ES-I3 (cell line): ENCODE measurements at regions not wholly inside any gene's neighbourhood (a gene's known extent, or its start where the extent isn't known, plus 50 kb on each side); places are given as distances from the start of the nearest gene placed in this dataset.

ENCODE experiments used
- H3K36me3 ChIP-seq: 2 replicates; pipeline ENCODE4 v1.6.1; 2013; ENCODE audit warnings: mild to moderate bottlenecking, low read length, control low read depth, moderate library complexity; ENCODE audit not compliant: insufficient read depth
- H3K4me1 ChIP-seq: 2 replicates; pipeline ENCODE4 v1.6.1; 2013; ENCODE audit warnings: mild to moderate bottlenecking, control low read depth, low read length; ENCODE audit not compliant: insufficient read depth
- H3K9ac ChIP-seq: 2 replicates; pipeline ENCODE4 v1.6.1; 2013; ENCODE audit warnings: low read depth, mild to moderate bottlenecking, low read length, moderate library complexity
- H3K9me3 ChIP-seq: 2 replicates; pipeline ENCODE4 v1.6.1; 2013; ENCODE audit warnings: mild to moderate bottlenecking, low read length, moderate library complexity; ENCODE audit not compliant: control insufficient read depth, insufficient read depth

DNA sequence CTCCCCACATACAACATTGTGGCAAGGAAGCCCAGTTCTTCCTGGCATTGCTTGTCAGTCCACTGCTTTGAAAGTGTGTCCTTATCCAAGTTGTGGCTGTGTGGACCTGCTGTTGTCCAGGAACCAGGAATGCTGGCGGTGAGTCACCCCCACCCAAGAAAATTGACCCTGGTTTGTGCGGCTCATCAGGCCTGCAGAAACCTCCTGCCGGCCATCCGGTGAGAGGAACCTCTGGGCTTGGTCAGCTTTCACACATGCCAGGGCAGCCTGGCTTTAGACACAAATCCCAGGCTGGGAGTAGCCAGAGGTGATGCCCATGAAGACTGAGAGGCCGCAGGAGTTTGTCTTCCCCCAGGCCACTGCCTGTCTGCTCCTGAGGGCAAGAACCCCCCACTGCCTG lies 223.6 kb downstream of the TTLL2 start:
- Histone ChIP-seq H3K9me3 (no peaks in the 10 kb centered on the region), H3K36me3 (no peaks in the 10 kb centered on the region), H3K4me1 (no peaks in the 10 kb centered on the region), H3K9ac (no peak overlapping the region)

DNA sequence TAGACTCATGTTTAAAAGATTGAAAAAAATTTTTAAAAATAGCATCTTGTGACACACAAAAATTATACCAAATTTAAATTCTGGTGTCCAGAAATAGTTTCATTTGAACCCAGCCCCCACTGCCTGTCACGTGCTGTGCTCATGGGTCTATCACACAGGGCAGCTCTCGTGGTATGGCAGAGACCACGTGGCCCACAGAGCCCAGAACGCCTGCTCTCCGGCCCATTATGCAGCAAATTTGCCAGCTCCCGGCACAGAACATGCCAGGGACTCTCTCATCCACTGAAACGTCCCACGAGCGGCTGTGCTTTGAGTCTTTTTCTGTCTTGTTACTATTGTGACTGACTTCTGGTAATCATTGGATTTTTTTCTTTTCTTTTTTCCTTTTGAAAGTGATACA lies 224.3 kb downstream of the TTLL2 start:
- Histone ChIP-seq H3K36me3 (no peaks in the 10 kb centered on the region), H3K9me3 (no peaks in the 10 kb centered on the region), H3K9ac (no peak overlapping the region), H3K4me1 (no peaks in the 10 kb centered on the region)

DNA sequence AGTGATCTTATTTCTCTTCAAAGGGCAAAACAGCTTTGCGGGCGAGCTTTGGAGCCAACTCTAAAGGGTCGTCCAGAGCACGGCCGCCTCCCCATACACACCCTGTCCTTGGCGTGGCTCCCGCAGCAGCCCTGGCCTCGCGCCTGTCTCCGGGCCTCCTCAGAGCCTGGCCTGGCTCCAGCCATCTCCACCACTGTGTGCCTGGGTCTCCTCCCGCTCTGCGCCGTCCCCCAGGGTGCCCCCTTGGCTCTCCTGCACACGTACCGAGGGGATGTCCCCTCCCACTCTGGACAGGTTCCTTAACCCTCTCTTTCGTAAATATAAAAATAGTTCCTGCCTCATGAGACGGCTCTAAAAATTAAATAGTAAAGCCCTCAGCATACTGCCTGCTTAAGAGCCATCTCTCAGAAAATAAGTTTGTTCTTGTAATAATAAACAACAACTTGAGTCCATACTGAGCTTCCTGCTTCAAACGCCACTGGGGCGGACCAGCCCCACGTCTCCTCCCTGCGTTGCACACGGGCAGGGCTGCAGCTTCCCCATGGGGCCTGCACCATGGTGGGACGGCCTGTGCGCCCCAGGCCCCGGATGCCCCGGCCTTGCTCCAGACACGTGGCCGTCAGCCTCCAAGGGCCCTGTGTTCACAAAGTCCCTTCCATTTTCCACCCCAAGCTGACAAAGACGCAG lies 226.2 kb downstream of the TTLL2 start:
- Histone ChIP-seq H3K9me3 (no peaks in the 10 kb centered on the region), H3K36me3 (no peaks in the 10 kb centered on the region), H3K9ac (no peak overlapping the region), H3K4me1 (no peaks in the 10 kb centered on the region)

DNA sequence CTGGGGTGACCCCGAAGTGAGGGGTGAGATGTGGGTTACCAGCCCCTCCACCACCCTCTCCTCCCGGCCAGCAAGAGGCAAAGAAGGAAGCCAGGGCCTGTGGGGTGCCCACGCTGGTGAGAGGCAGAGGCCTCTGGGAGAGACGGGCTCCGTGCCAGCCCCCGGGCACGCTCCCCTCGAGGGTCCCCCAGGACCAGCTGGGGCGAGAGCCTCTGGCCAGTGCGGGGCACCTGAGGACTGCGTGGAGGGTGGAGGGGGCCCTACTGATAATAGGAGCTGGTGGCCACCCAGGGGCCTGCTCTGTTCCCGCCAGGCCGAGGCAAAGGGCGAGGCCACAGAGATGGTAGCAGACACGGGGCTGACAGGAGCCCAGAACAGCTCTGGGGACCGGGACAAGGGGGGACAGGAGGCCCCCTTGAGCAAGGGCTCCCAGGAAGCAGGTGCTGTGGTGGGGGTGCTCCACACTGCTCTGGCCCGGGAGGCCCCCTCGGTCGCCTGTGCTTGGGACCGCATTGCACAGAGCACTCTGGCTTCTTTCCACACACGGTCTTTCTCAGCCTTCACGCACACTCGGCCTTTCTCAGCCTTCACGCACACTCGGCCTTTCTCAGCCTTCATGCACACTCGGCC lies 226.9 kb downstream of the TTLL2 start:
- no peaks in the 10 kb centered on the region for H3K4me1 ChIP-seq
- H3K36me3 ChIP-seq = no peaks in the 10 kb centered on the region
- H3K9me3 ChIP-seq = no peaks in the 10 kb centered on the region
- H3K9ac ChIP-seq = no peak overlapping the region

DNA sequence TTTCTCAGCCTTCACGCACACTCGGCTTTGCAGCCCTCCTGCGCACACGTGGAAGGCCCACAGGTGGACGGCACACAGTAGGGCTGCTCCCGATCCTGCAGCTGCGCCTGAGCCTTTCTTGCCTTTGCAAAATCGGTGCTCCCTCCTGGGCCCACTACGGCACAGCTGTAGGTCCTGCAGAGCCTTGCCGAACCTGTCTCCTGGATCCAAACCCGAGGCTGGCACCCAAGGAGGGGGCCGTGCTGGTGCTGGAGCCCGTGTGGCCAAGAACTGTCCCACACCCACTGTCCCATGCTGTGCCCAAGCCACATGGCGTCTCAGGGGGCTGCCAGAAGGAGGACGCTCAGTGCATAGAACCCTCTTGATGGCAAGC lies 227.4 kb downstream of the TTLL2 start:
- Histone ChIP-seq H3K36me3 (no peaks in the 10 kb centered on the region), H3K9me3 (no peaks in the 10 kb centered on the region), H3K9ac (no peak overlapping the region), H3K4me1 (no peaks in the 10 kb centered on the region)

DNA sequence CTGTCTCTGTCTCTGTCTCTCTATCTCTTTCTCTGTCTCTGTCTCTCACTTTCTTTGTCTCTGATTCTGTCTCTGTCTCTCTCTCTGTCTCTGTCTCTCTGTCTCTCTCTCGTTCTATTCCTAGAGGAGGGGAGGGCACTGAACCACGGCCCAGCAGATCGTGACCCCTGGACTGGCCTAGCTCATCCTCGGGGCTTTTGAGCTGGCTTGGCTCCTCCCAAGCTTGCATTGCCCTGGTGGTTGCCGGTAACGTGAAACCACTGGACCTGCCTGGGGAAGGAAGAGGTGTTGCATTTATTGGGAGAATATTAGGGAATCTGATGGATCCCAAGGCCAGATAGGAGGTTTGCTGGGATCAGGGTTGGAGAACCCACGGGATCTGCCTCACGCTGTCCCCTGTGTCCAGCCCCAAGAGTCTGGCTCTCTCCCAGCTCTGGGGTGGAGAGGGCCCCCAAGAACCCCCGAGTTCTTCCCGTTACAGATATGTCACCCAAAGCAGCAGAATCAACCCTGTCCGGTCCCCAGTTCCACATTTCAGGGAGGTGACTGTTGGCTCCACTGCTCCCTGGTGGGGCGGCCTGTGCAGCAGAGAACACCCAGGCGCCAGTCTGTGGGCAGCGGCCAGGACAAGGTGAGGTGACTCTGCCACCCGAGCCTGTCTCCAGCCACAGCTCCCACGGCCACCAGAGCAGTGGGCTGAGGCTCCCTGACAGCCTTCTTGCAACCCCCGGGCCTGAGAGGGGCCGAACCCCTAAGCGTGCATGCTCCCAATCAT lies 228.3 kb downstream of the TTLL2 start:
- Histone ChIP-seq H3K9ac (no peak overlapping the region), H3K36me3 (no peaks in the 10 kb centered on the region), H3K9me3 (no peaks in the 10 kb centered on the region), H3K4me1 (no peaks in the 10 kb centered on the region)

DNA sequence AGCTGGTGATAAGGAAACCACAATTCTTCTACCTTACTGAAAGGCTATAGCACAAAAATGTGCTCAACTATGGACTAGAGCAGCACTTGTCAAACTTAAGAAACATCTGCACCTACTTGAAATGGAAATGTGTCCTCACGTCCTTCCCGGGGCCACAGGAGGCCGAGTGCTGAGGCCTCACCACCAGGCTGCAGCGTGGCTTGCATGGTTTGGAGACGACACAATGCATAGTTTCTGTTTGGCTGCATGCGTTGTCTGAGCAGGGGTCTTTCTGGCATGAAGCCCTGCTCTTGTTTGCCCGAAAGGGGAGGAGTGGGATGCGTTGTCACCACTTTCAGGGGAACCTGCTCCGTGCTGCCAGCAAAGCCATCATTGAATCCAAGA lies 228.8 kb downstream of the TTLL2 start:
- Histone ChIP-seq H3K9me3 (no peaks in the 10 kb centered on the region), H3K36me3 (no peaks in the 10 kb centered on the region)

DNA sequence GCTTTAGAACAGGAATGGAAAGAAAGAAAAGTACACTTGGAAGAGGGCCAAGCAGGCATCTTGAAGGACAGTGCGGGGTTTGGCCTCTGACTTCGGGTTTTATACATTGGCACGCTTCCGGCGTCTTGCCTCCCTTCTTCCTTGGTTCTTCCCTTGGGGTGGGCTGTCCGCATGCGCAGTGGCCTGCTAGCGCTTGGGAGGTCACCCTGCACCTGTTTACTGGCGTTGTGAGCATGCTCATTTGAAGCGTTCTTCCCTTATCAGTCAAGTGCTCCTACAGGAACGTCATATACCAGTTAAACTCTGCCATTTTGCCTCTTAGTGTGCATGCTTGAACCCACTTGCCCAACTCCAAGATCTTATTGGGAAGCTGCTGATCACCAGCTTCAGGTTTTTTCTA lies 230.0 kb downstream of the TTLL2 start:
- Histone ChIP-seq H3K9ac (no peak overlapping the region), H3K4me1 (no peaks in the 10 kb centered on the region), H3K9me3 (no peaks in the 10 kb centered on the region)

More for the DNA sequence above, 228.8 kb downstream of the TTLL2 start:
- no peaks in the 10 kb centered on the region for H3K4me1 ChIP-seq
- no peak overlapping the region for H3K9ac ChIP-seq

DNA sequence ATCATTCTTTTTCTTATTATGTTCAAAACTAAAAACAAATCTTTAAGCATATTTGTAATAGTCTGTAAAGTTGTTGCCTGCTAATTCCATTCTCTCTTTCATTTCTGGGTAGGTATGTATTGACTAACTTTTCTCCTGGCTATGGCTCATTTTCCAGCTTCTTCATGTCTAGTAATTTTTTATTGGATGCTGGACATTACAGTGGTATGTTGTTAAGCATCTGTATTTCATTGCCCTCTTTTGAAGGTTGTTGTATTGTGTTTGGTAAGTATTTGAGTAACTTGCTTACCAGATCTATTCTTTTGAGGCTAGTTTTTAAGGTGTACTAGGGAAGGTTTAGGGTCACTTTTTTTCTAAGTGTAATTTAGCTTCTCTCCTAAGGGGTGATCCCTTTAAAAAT lies 230.9 kb downstream of the TTLL2 start:
- H3K9ac ChIP-seq = no peak overlapping the region
- H3K4me1 ChIP-seq = no peaks in the 10 kb centered on the region
- H3K9me3 ChIP-seq = no peaks in the 10 kb centered on the region
- no peaks in the 10 kb centered on the region for H3K36me3 ChIP-seq

More for the DNA sequence above, 230.0 kb downstream of the TTLL2 start:
- H3K36me3 ChIP-seq = no peaks in the 10 kb centered on the region

DNA sequence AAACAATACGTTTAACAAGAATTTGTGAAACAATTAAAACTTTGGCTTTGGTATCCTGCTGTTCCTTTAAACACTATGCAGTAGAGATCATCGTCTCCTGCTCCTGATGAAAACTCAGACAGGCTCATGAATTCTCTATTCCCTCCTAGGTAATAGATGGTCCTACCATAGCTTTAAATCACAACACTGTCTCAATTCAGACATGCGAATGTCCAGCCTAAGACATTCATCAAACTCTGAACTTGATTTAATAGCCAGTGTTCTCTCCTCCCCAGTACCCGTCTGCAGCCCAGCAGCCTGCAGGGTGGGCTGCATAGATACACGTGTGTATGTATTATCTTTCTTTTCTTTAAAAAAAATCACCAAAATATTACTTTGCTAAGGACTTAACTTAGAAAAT lies 232.8 kb downstream of the TTLL2 start:
- Histone ChIP-seq H3K4me1 (no peaks in the 10 kb centered on the region), H3K36me3 (no peaks in the 10 kb centered on the region), H3K9me3 (no peaks in the 10 kb centered on the region), H3K9ac (no peak overlapping the region)

DNA sequence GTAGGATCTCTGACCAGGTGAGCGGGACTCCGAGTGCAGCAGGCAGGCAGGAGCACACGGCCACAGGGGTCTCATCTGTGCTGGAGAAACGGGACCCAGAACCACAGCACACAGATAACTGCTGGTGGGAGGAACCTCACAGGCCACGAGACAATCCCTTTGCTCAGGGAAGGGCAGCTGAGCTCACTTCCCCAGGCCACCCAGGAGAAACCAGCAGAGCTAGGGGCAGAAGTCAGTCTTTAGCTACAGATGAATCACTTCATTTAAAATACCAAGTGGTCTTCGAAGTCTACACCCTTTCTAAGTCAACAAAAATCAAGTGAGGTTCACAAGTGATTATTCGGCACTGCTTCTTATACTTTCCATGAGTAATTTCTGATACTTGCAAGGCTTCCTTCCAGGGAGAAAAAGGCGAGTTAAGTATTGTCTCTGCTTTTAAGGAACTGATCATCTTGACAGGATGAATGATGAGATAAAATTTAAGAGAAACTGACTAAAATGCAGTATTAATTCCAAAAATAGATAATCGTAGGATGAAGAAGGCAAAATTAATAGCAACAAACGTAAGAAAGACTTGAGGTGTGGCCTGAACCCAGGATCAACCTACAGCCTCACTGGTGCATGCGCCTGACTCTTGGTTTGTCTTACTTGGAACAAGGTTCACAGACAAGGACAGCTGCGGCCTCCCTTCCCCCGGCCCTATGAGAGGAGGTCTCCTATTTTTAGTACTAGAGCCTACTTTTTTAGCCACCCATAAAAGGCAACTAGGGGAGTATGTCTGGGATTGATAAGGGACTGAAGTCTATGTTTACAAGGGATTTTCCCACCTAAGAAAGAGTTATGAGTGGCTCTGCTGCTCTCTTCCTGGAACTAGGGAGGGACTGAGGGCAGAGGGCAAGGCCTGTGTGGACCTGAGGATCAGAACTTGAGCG lies 233.6 kb downstream of the TTLL2 start:
- Histone ChIP-seq H3K36me3 (no peaks in the 10 kb centered on the region), H3K9ac (no peak overlapping the region), H3K9me3 (no peaks in the 10 kb centered on the region), H3K4me1 (no peaks in the 10 kb centered on the region)

DNA sequence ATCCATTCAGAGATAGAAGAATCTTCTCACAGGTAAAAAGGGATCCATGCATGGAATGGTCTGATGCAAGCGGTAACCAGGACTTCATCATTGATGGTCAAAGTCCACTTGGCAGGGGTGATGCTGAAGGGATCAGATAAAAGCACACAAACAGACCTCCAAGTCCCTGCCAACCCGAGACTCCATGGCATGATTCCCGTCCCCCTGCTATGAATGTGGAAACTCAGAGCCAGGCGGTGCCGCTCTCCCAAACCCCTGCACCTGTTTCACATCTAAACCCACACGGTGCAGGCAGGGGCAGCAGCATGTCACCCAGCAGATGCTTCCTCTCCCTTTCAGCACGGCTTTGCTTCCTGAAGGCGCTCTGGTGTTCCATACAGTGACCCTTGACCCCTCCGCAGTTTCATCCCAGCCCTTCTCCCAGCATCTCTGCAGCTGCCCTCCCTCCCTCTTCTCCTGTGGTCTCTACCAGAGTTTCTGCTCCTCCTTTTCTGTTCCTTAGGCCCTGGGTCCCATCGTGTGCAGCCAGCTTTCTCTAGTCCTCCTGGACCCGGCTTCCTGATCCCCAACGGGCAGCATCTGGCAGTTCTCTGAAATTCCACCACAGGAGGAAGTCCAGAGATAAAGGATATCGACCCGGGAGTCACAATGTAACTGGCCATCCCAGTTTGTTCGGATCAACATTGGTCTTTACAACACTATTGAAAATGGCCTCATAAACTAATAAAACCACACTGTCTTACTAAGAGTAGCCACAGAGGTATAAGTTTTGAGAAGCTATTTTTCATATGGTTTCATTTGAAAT lies 235.0 kb downstream of the TTLL2 start:
- Histone ChIP-seq H3K9me3 (no peaks in the 10 kb centered on the region), H3K36me3 (no peaks in the 10 kb centered on the region), H3K4me1 (no peaks in the 10 kb centered on the region), H3K9ac (no peak overlapping the region)

DNA sequence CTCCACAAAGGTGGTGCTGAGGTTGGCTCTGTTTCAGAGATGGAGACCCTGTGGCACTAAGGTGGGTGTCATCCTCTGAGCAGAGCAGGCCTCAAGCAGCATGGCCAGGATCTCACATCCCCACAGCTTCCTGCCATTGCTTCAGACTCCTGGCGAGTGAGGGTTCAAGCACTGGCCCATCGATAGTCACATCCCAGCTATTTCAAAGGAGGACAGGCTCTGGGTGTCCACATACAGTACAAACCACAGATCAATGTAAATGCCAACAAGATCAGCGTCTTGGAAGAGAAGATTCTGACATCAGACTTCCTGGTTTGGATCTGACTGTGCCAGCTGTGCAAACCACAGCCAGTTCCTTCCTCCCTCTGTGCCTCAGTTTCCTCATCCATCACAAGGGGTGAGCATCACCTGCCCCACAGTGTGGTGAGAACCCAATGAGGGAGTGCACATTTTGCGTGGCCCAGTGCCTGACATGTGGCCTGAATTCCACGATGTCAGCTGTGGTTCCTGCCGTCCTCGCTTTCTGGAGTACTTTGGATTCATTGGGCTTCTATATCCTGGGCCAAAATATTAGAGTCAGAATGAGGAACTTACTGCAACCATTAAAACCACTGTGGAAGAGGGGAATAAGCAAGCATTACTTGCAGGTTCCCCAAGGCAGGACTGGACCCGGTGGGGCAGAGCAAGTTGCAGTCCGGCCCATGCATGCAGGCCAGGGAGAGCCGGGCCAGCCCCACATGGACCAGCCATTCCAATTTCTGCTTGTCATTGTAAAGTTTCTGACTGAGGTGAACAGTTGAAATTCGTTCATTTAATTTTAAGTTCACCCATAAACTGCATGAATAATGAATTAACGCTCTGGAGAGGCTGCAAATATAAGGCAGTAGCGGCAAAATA lies 236.0 kb downstream of the TTLL2 start:
- no peak overlapping the region for H3K9ac ChIP-seq
- no peaks in the 10 kb centered on the region for H3K9me3 ChIP-seq
- H3K36me3 ChIP-seq = no peaks in the 10 kb centered on the region
- H3K4me1 ChIP-seq = no peaks in the 10 kb centered on the region
